Sigmoid colon (tissue), 6 donors: ENCODE measurements at regions not wholly inside any gene's neighbourhood (a gene's known extent, or its start where the extent isn't known, plus 50 kb on each side); places are given as distances from the start of the nearest gene placed in this dataset.

Experiments
- DNase-seq: peaks from one replicate; pipeline ENCODE4 v3.0.0-alpha.2; 2019
- H3K27ac ChIP-seq, 4 donors: fragments of 200-600 bp; sonication (generic); one replicate each; pipeline ENCODE4 v1.5.1; 2016 to 2019; ENCODE audit warnings: mild to moderate bottlenecking in 1 of 4
- H3K27me3 ChIP-seq, 3 donors: fragments of 200-600 bp; sonication (generic); one replicate each; pipeline ENCODE4 v1.5.1; 2019; ENCODE audit warnings: mild to moderate bottlenecking in 1 of 3
- H3K36me3 ChIP-seq, 4 donors: fragments of 200-600 bp; sonication (generic); one replicate each; pipeline ENCODE4 v1.5.1; 2016 to 2019
- H3K4me1 ChIP-seq, 4 donors: fragments of 200-600 bp; sonication (generic); one replicate each; pipeline ENCODE4 v1.5.1; 2017 to 2019
- H3K4me3 ChIP-seq, 4 donors: fragments of 200-600 bp; sonication (generic); one replicate each; pipeline ENCODE4 v1.5.1; 2017 to 2019; ENCODE audit warnings: mild to moderate bottlenecking in 2 of 4, moderate library complexity in 1 of 4
- H3K9me3 ChIP-seq, 4 donors: fragments of 200-600 bp in 3 of 4; sonication (generic) in 3 of 4; one replicate each; pipeline versions ENCODE4 v1.5.1 to v1.6.1; 2013 to 2019
- CTCF ChIP-seq, 4 experiments: fragments of 450-650 bp in 3 of 4; fragments of 200-600 bp in 1 of 4; IDR thresholded peaks; one replicate each; pipeline ENCODE4 v1.5.1; 2016 to 2019; ENCODE audit warnings: antibody characterized with exemption in 4 of 4, mild to moderate bottlenecking in 3 of 4, moderate library complexity in 2 of 4
- EP300 ChIP-seq, 4 donors: sonication (generic); formaldehyde crosslinking; IDR thresholded peaks; one replicate each; pipeline ENCODE4 v1.6.1; 2017; ENCODE audit warnings: antibody characterized with exemption in 4 of 4
- POLR2A ChIP-seq, 2 donors: fragments of 450-650 bp; IDR thresholded peaks; one replicate each; pipeline ENCODE4 v1.6.1; 2016; ENCODE audit warnings: antibody characterized with exemption in 2 of 2, mild to moderate bottlenecking in 2 of 2, moderate library complexity in 2 of 2
- POLR2AphosphoS5 ChIP-seq, 4 donors: sonication (generic); formaldehyde crosslinking; IDR thresholded peaks; one replicate each; pipeline ENCODE4 v1.6.1; 2017; ENCODE audit warnings: antibody characterized with exemption in 4 of 4
- WGBS, 2 donors: extraction: QIAGEN DNeasy Blood & Tissue Kit; methylation state at CpG; one replicate each; pipeline ENCODE4 v1.1.7; 2013; 5-methylcytosine and 5-hydroxymethylcytosine counted together
- intact Hi-C: fragments of 100-400 bp; cut with DNase I; formaldehyde crosslinking; loops from one replicate; pipeline ENCODE4 v1.15.1; 2023
- donor health status: healthy with polysubstance abuse.
- donor health status: healthy.

DNA sequence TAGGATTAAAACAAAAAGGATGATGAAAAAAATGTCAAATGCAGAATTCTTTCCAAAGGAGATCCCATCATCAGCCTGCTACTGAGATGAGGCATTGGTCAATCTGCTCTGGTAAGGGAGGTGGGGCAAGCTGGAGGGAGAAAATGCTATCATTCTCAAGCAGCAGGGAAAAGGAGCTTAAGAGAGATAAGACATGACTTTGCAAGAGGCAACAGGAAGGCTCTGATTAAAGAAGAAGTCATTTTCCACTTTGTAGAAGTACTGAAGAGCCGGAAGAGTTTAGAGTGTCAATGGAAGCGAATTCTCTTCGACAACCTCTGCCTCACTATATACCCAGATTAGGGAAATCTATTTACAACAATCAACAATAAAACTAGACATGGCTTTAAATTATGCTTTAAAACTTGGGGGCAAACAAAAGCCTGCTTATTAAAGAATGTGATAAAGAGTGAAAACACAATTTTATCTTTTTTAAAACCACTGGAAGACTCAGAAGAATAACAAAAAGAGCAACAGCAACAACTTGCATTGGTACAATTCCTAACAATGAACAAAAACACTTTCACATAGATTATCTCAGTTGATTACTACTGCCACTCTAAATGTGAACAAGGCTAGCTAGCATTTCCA lies 81.8 kb upstream of the NANOGP8 start:
- H3K4me3 ChIP-seq: no peak overlapping the region
- H3K36me3 ChIP-seq: no peaks in the 10 kb centered on the region
- H3K27me3 ChIP-seq: no peaks in the 10 kb centered on the region
- no peak for TF ChIP-seq POLR2A (IDR thresholded peaks at IDR 0.05)
- TF ChIP-seq CTCF (IDR thresholded peaks at IDR 0.05): no peak
- TF ChIP-seq POLR2AphosphoS5 (IDR thresholded peaks at IDR 0.05): no peak
- no peak for TF ChIP-seq EP300 (IDR thresholded peaks at IDR 0.05)
- no peak for DNase-seq
- intact Hi-C loops: no loop called here
- no peaks in the 10 kb centered on the region for H3K9me3 ChIP-seq
- 91 to 93% methylated on average over 3 of the region's 3 CpGs for WGBS, 2 donors
- H3K4me1 ChIP-seq: peaks cover 0 to 29% (median 10%) of the 10 kb centered on the region in 4 donors
- H3K27ac ChIP-seq: no peak overlapping the region

DNA sequence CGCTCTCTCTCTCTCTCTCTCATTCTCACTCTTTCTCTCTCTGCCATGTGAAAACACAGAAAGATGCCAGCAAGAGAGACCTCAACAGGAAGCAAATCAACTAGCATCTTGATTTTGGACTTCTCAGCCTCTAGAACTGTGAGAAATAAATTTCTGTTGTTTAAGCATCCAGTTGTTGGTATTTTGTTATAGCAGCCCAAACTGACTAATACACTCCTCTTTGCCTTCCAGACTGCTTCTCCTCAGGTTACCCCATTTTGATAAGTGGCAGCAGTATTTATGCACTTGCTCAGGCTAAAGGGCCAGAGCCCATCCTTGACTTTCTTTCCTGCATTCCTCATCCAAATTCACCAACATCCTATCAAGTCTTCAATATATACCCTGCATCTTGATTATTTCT lies 76.6 kb upstream of the NANOGP8 start:
- TF ChIP-seq POLR2AphosphoS5 (IDR thresholded peaks at IDR 0.05) (no peak), POLR2A (IDR thresholded peaks at IDR 0.05) (no peak), CTCF (IDR thresholded peaks at IDR 0.05) (no peak), EP300 (IDR thresholded peaks at IDR 0.05) (no peak)
- no peaks in the 10 kb centered on the region for H3K27me3 ChIP-seq
- H3K4me3 ChIP-seq: no peak overlapping the region
- intact Hi-C loops: no loop called here
- no peaks in the 10 kb centered on the region for H3K9me3 ChIP-seq
- no peak for DNase-seq
- no peaks in the 10 kb centered on the region for H3K36me3 ChIP-seq
- no peak overlapping the region for H3K27ac ChIP-seq
- no peaks in the 10 kb centered on the region for H3K4me1 ChIP-seq
- 96 to 100% methylated on average over 1 of the region's 1 CpG for WGBS, 2 donors

DNA sequence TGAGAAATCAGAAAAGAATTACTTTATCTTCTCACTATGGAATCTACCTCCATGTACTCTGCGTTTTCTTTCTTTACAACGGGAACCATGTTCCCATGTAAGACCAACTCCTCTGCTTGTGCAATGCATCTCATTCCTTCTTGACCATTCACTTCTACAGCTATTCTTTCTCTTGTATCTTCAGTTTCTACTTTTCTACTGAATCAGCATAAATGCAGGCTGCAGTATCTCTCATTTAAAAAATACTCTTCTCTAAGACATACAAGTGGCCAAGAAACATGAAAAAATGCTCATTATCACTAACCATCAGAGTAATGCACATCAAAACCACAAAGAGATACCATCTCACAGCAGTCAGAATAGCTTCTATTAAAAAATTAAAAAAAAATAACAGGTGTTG lies 74.1 kb upstream of the NANOGP8 start:
- Histone ChIP-seq H3K27me3 (no peaks in the 10 kb centered on the region), H3K36me3 (no peaks in the 10 kb centered on the region), H3K4me1 (no peaks in the 10 kb centered on the region), H3K27ac (no peak overlapping the region), H3K4me3 (no peak overlapping the region), H3K9me3 (no peaks in the 10 kb centered on the region)
- 94 to 95% methylated on average over 2 of the region's 2 CpGs for WGBS, 2 donors
- intact Hi-C loops: no loop called here
- TF ChIP-seq POLR2AphosphoS5 (IDR thresholded peaks at IDR 0.05) (no peak), EP300 (IDR thresholded peaks at IDR 0.05) (no peak), CTCF (IDR thresholded peaks at IDR 0.05) (no peak), POLR2A (IDR thresholded peaks at IDR 0.05) (no peak)
- no peak for DNase-seq

DNA sequence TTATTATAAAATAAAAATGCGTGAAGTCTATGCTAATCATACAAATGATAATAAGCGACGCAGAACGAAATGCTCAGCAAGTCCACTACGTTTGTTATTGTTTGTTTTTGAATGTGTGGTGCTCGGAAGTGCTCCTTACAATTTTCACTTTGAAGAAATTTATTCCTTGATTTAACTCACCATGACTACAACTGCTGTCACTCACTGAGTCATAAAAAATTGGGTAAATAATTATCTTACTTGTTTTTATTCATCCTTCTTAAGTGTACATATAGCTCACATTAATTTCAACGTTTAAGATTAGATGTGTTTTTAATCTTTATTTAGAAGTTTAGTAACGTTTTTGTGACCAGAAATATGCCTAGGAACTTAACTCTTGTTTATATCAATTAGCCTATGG lies 66.7 kb upstream of the NANOGP8 start:
- Histone ChIP-seq H3K9me3 (no peaks in the 10 kb centered on the region), H3K27ac (no peak overlapping the region), H3K4me1 (no peaks in the 10 kb centered on the region), H3K36me3 (no peaks in the 10 kb centered on the region), H3K27me3 (no peaks in the 10 kb centered on the region), H3K4me3 (no peak overlapping the region)
- DNase-seq: no peak
- intact Hi-C loops: no loop called here
- 81 to 86% methylated on average over 8 of the region's 8 CpGs for WGBS, 2 donors
- TF ChIP-seq CTCF (IDR thresholded peaks at IDR 0.05): no peak
- TF ChIP-seq POLR2A (IDR thresholded peaks at IDR 0.05): no peak
- no peak for TF ChIP-seq EP300 (IDR thresholded peaks at IDR 0.05)
- no peak for TF ChIP-seq POLR2AphosphoS5 (IDR thresholded peaks at IDR 0.05)

- no peak overlapping the region for H3K4me3 ChIP-seq
- no peaks in the 10 kb centered on the region for H3K36me3 ChIP-seq
- WGBS, 2 donors: 88 to 91% methylated on average over 2 of the region's 2 CpGs
- no peaks in the 10 kb centered on the region for H3K4me1 ChIP-seq
- TF ChIP-seq POLR2A (IDR thresholded peaks at IDR 0.05) (no peak), POLR2AphosphoS5 (IDR thresholded peaks at IDR 0.05) (no peak), EP300 (IDR thresholded peaks at IDR 0.05) (no peak), CTCF (IDR thresholded peaks at IDR 0.05) (no peak)
- no peak for DNase-seq
- intact Hi-C loops: no loop called here
- no peaks in the 10 kb centered on the region for H3K9me3 ChIP-seq
- H3K27ac ChIP-seq: no peak overlapping the region
- H3K27me3 ChIP-seq: no peaks in the 10 kb centered on the region
Observed at GRCh38 chr15:35151381-35151780, 66.3 kb upstream of the NANOGP8 start.
